Parathyroid adenoma (tissue), 2 donors: ENCODE measurements at regions not wholly inside any gene's neighbourhood (a gene's known extent, or its start where the extent isn't known, plus 50 kb on each side); places are given as distances from the start of the nearest gene placed in this dataset.

Experiments
- H2AFZ ChIP-seq: fragments of 300-600 bp; sonication (generic); one replicate; pipeline ENCODE4 v1.7.0; 2017; ENCODE audit warnings: antibody characterized with exemption, mild to moderate bottlenecking
- H3K27ac ChIP-seq: fragments of 300-600 bp; sonication (generic); one replicate; pipeline ENCODE4 v1.7.0; 2017
- H3K27me3 ChIP-seq: fragments of 300-600 bp; sonication (generic); one replicate; pipeline ENCODE4 v1.7.0; 2017; ENCODE audit warnings: low read length; ENCODE audit not compliant: control insufficient read depth, insufficient read depth
- H3K36me3 ChIP-seq: fragments of 300-600 bp; sonication (generic); one replicate; pipeline ENCODE4 v1.7.0; 2017; ENCODE audit warnings: low read length; ENCODE audit not compliant: control insufficient read depth, insufficient read depth
- H3K4me1 ChIP-seq: fragments of 300-600 bp; sonication (generic); one replicate; pipeline ENCODE4 v1.7.0; 2017; ENCODE audit warnings: control low read depth
- H3K4me2 ChIP-seq: fragments of 300-600 bp; sonication (generic); one replicate; pipeline ENCODE4 v1.7.0; 2017; ENCODE audit warnings: low read length
- H3K4me3 ChIP-seq: fragments of 300-600 bp; sonication (generic); one replicate; pipeline ENCODE4 v1.7.0; 2017; ENCODE audit warnings: low read depth, low read length
- H3K79me2 ChIP-seq: fragments of 300-600 bp; sonication (generic); one replicate; pipeline ENCODE4 v1.7.0; 2017; ENCODE audit warnings: control low read depth
- H3K9ac ChIP-seq: fragments of 300-600 bp; sonication (generic); one replicate; pipeline ENCODE4 v1.7.0; 2017; ENCODE audit warnings: mild to moderate bottlenecking
- H3K9me3 ChIP-seq: fragments of 300-600 bp; sonication (generic); one replicate; pipeline ENCODE4 v1.7.0; 2017; ENCODE audit warnings: low read length; ENCODE audit not compliant: control insufficient read depth
- CTCF ChIP-seq: fragments of 300-600 bp; sonication (generic); IDR thresholded peaks from one replicate; pipeline ENCODE4 v1.7.0; 2017; ENCODE audit warnings: antibody characterized with exemption, mild to moderate bottlenecking
- donor health status: primary hyperparathyroidism.

GRCh38 chr21:35678393-35678792 is 381.9 kb downstream of the SETD4 start:
- Histone ChIP-seq H3K79me2 (no peaks in the 10 kb centered on the region), H3K27me3 (no peaks in the 10 kb centered on the region), H3K4me1 (no peaks in the 10 kb centered on the region), H3K4me2 (no peak overlapping the region), H3K36me3 (no peaks in the 10 kb centered on the region), H3K4me3 (no peak overlapping the region), H2AFZ (no peak overlapping the region), H3K27ac (no peak overlapping the region), H3K9me3 (no peaks in the 10 kb centered on the region), H3K9ac (no peak overlapping the region)
- TF ChIP-seq CTCF = no peak

- Histone ChIP-seq H3K36me3 (no peaks in the 10 kb centered on the region), H3K79me2 (no peaks in the 10 kb centered on the region), H3K9ac (no peak overlapping the region), H3K4me2 (no peak overlapping the region), H3K27ac (no peak overlapping the region), H3K27me3 (no peaks in the 10 kb centered on the region), H3K9me3 (no peaks in the 10 kb centered on the region), H3K4me3 (no peak overlapping the region), H3K4me1 (no peaks in the 10 kb centered on the region), H2AFZ (no peak overlapping the region)
- no peak for TF ChIP-seq CTCF
These were observed 383.0 kb downstream of the SETD4 start for GRCh38 chr21:35677298-35677841.

GRCh38 chr21:35674895-35675470 is 385.3 kb downstream of the SETD4 start:
- Histone ChIP-seq H2AFZ (no peak overlapping the region), H3K4me3 (no peak overlapping the region), H3K27ac (no peak overlapping the region), H3K79me2 (no peaks in the 10 kb centered on the region), H3K9me3 (no peaks in the 10 kb centered on the region), H3K4me2 (no peak overlapping the region), H3K36me3 (no peaks in the 10 kb centered on the region), H3K9ac (no peak overlapping the region), H3K4me1 (no peaks in the 10 kb centered on the region), H3K27me3 (no peaks in the 10 kb centered on the region)
- TF ChIP-seq CTCF = no peak

- no peaks in the 10 kb centered on the region for H3K79me2 ChIP-seq
- H3K4me3 ChIP-seq = no peak overlapping the region
- H3K36me3 ChIP-seq = no peaks in the 10 kb centered on the region
- H3K27me3 ChIP-seq = no peaks in the 10 kb centered on the region
- no peak for TF ChIP-seq CTCF
- no peak overlapping the region for H3K27ac ChIP-seq
- H3K4me2 ChIP-seq = no peak overlapping the region
- no peaks in the 10 kb centered on the region for H3K4me1 ChIP-seq
- H2AFZ ChIP-seq = no peak overlapping the region
- no peak overlapping the region for H3K9ac ChIP-seq
- H3K9me3 ChIP-seq = no peaks in the 10 kb centered on the region
These were observed 386.1 kb downstream of the SETD4 start for GRCh38 chr21:35674091-35674671.

GRCh38 chr21:35672313-35672712 is 388.0 kb downstream of the SETD4 start:
- H3K9me3 ChIP-seq = no peaks in the 10 kb centered on the region
- no peaks in the 10 kb centered on the region for H3K79me2 ChIP-seq
- H3K4me1 ChIP-seq = no peaks in the 10 kb centered on the region
- no peak for TF ChIP-seq CTCF
- H3K9ac ChIP-seq = no peak overlapping the region
- H2AFZ ChIP-seq = no peak overlapping the region
- no peak overlapping the region for H3K4me2 ChIP-seq
- H3K36me3 ChIP-seq = no peaks in the 10 kb centered on the region
- H3K4me3 ChIP-seq = no peak overlapping the region
- no peak overlapping the region for H3K27ac ChIP-seq
- no peaks in the 10 kb centered on the region for H3K27me3 ChIP-seq
